ENCODE measurements at regions not wholly inside any gene's neighbourhood (a gene's known extent, or its start where the extent isn't known, plus 50 kb on each side); places are given as distances from the start of the nearest gene placed in this dataset.
"Not testable (repeated sequence)": the region's sequence is repeated elsewhere in the genome, so short reads cannot be mapped to it uniquely, and the experiment has no call there.

- H3K27ac Mint-ChIP-seq = no peak overlapping the region
Observed at GRCh38 chr10:57113545-57113944, 752.5 kb upstream of the ZWINT start.

GRCh38 chr10:57102236-57102635 is 741.2 kb upstream of the ZWINT start:
- ChIA-PET POLR2A (no interaction called here), CTCF (no interaction called here)
- Mint-ChIP-seq H3K4me3 (no peak overlapping the region), H3K27ac (no peak overlapping the region), H3K4me1 (no peaks in the 10 kb centered on the region), H3K9me3 (peaks cover 5% of the 10 kb centered on the region), H3K36me3 (ENCODE audit: low read depth) (no peaks in the 10 kb centered on the region), H3K27me3 (no peaks in the 10 kb centered on the region)
- no peak for DNase-seq

More at GRCh38 chr10:57113545-57113944, 752.5 kb upstream of the ZWINT start:
- Mint-ChIP-seq H3K4me3 (no peak overlapping the region), H3K27me3 (no peaks in the 10 kb centered on the region), H3K9me3 (peaks cover 2% of the 10 kb centered on the region), H3K4me1 (no peaks in the 10 kb centered on the region), H3K36me3 (ENCODE audit: low read depth) (no peaks in the 10 kb centered on the region)
- POLR2A ChIA-PET = no interaction called here
- DNase-seq = no peak
- CTCF ChIA-PET = no interaction called here

- no peaks in the 10 kb centered on the region for H3K4me1 Mint-ChIP-seq
- H3K4me3 Mint-ChIP-seq = no peak overlapping the region
- H3K27me3 Mint-ChIP-seq = no peaks in the 10 kb centered on the region
- peaks cover 6% of the 10 kb centered on the region for H3K9me3 Mint-ChIP-seq
- no peak overlapping the region for H3K27ac Mint-ChIP-seq
- H3K36me3 Mint-ChIP-seq (ENCODE audit: low read depth) = no peaks in the 10 kb centered on the region
- no peak for DNase-seq
- ChIA-PET POLR2A (no interaction called here), CTCF (no interaction called here)
Observed at GRCh38 chr10:57098146-57098545, 737.1 kb upstream of the ZWINT start.

- POLR2A ChIA-PET = no interaction called here
- CTCF ChIA-PET = no interaction called here
Observed at GRCh38 chr10:57096044-57096443, 735.0 kb upstream of the ZWINT start.

GRCh38 chr10:57094965-57095364 is 733.9 kb upstream of the ZWINT start:
- Mint-ChIP-seq H3K4me1 (no peaks in the 10 kb centered on the region), H3K36me3 (ENCODE audit: low read depth) (no peaks in the 10 kb centered on the region), H3K4me3 (no peak overlapping the region), H3K9me3 (peaks cover 5% of the 10 kb centered on the region), H3K27ac (no peak overlapping the region), H3K27me3 (no peaks in the 10 kb centered on the region)
- CTCF ChIA-PET = no interaction called here
- DNase-seq = no peak
- POLR2A ChIA-PET = no interaction called here

More at GRCh38 chr10:57096044-57096443, 735.0 kb upstream of the ZWINT start:
- H3K27me3 Mint-ChIP-seq = no peaks in the 10 kb centered on the region
- no peak for DNase-seq
- H3K36me3 Mint-ChIP-seq (ENCODE audit: low read depth) = no peaks in the 10 kb centered on the region
- peaks cover 5% of the 10 kb centered on the region for H3K9me3 Mint-ChIP-seq
- H3K4me3 Mint-ChIP-seq = no peak overlapping the region
- H3K4me1 Mint-ChIP-seq = no peaks in the 10 kb centered on the region
- H3K27ac Mint-ChIP-seq = no peak overlapping the region

- peaks cover 5% of the 10 kb centered on the region for H3K9me3 Mint-ChIP-seq
- CTCF ChIA-PET = no interaction called here
- H3K4me3 Mint-ChIP-seq = no peak overlapping the region
Observed at GRCh38 chr10:57094083-57094482, 733.0 kb upstream of the ZWINT start.

GRCh38 chr10:57053530-57053929 is 692.5 kb upstream of the ZWINT start:
- H3K4me3 Mint-ChIP-seq = no peak overlapping the region
- no peak for DNase-seq
- no peaks in the 10 kb centered on the region for H3K4me1 Mint-ChIP-seq
- H3K27me3 Mint-ChIP-seq = no peaks in the 10 kb centered on the region
- peaks cover 19% of the 10 kb centered on the region for H3K9me3 Mint-ChIP-seq
- POLR2A ChIA-PET = no interaction called here
- H3K36me3 Mint-ChIP-seq (ENCODE audit: low read depth) = no peaks in the 10 kb centered on the region
- H3K27ac Mint-ChIP-seq = no peak overlapping the region
- CTCF ChIA-PET = no interaction called here

More at GRCh38 chr10:57094083-57094482, 733.0 kb upstream of the ZWINT start:
- H3K4me1 Mint-ChIP-seq = no peaks in the 10 kb centered on the region
- no peaks in the 10 kb centered on the region for H3K36me3 Mint-ChIP-seq (ENCODE audit: low read depth)
- H3K27ac Mint-ChIP-seq = no peak overlapping the region
- no peaks in the 10 kb centered on the region for H3K27me3 Mint-ChIP-seq
- POLR2A ChIA-PET = no interaction called here
- DNase-seq = no peak

- Mint-ChIP-seq H3K4me3 (no peak overlapping the region), H3K27ac (no peak overlapping the region), H3K27me3 (no peaks in the 10 kb centered on the region), H3K4me1 (no peaks in the 10 kb centered on the region), H3K9me3 (peaks cover 10% of the 10 kb centered on the region), H3K36me3 (ENCODE audit: low read depth) (no peaks in the 10 kb centered on the region)
- CTCF ChIA-PET = no interaction called here
- DNase-seq = no peak
- POLR2A ChIA-PET = no interaction called here
Observed at GRCh38 chr10:57049096-57049495, 688.0 kb upstream of the ZWINT start.

GRCh38 chr10:57038531-57038930 is 677.5 kb upstream of the ZWINT start:
- no peak for DNase-seq
- Mint-ChIP-seq H3K36me3 (ENCODE audit: low read depth) (no peaks in the 10 kb centered on the region), H3K27me3 (no peaks in the 10 kb centered on the region), H3K9me3 (peaks cover 8% of the 10 kb centered on the region), H3K4me1 (no peaks in the 10 kb centered on the region), H3K27ac (no peak overlapping the region), H3K4me3 (no peak overlapping the region)
- ChIA-PET CTCF (no interaction called here), POLR2A (no interaction called here)

GRCh38 chr10:57035310-57035709 is 674.3 kb upstream of the ZWINT start:
- POLR2A ChIA-PET = no interaction called here
- no peaks in the 10 kb centered on the region for H3K27me3 Mint-ChIP-seq
- peaks cover 25% of the 10 kb centered on the region for H3K9me3 Mint-ChIP-seq
- no peaks in the 10 kb centered on the region for H3K4me1 Mint-ChIP-seq
- no peak overlapping the region for H3K27ac Mint-ChIP-seq
- no peak overlapping the region for H3K4me3 Mint-ChIP-seq
- no peak for DNase-seq
- no peaks in the 10 kb centered on the region for H3K36me3 Mint-ChIP-seq (ENCODE audit: low read depth)
- CTCF ChIA-PET = no interaction called here

GRCh38 chr10:57032301-57032700 is 671.2 kb upstream of the ZWINT start:
- POLR2A ChIA-PET; H3K27me3 Mint-ChIP-seq; CTCF ChIA-PET; H3K36me3 Mint-ChIP-seq (ENCODE audit: low read depth); H3K27ac Mint-ChIP-seq; H3K4me1 Mint-ChIP-seq; DNase-seq; H3K4me3 Mint-ChIP-seq: not testable (repeated sequence)
- peaks cover 25% of the 10 kb centered on the region for H3K9me3 Mint-ChIP-seq

GRCh38 chr10:57031346-57031745 is 670.3 kb upstream of the ZWINT start:
- Mint-ChIP-seq H3K27ac (no peak overlapping the region), H3K4me1 (no peaks in the 10 kb centered on the region), H3K27me3 (no peaks in the 10 kb centered on the region), H3K4me3 (no peak overlapping the region), H3K9me3 (peaks cover 23% of the 10 kb centered on the region), H3K36me3 (ENCODE audit: low read depth) (no peaks in the 10 kb centered on the region)
- ChIA-PET POLR2A (no interaction called here), CTCF (no interaction called here)
- no peak for DNase-seq

GRCh38 chr10:57026307-57026706 is 665.2 kb upstream of the ZWINT start:
- CTCF ChIA-PET = no interaction called here
- H3K36me3 Mint-ChIP-seq (ENCODE audit: low read depth) = no peaks in the 10 kb centered on the region
- no peak overlapping the region for H3K27ac Mint-ChIP-seq

GRCh38 chr10:57023626-57024025 is 662.6 kb upstream of the ZWINT start:
- CTCF ChIA-PET = no interaction called here
- Mint-ChIP-seq H3K27me3 (no peaks in the 10 kb centered on the region), H3K36me3 (ENCODE audit: low read depth) (no peaks in the 10 kb centered on the region), H3K4me3 (no peak overlapping the region), H3K27ac (no peak overlapping the region), H3K4me1 (no peaks in the 10 kb centered on the region), H3K9me3 (peaks cover 2% of the 10 kb centered on the region)
- DNase-seq = no peak
- POLR2A ChIA-PET = no interaction called here

More at GRCh38 chr10:57026307-57026706, 665.2 kb upstream of the ZWINT start:
- Mint-ChIP-seq H3K9me3 (peaks cover 11% of the 10 kb centered on the region), H3K4me3 (no peak overlapping the region), H3K4me1 (no peaks in the 10 kb centered on the region), H3K27me3 (no peaks in the 10 kb centered on the region)
- POLR2A ChIA-PET = no interaction called here
- no peak for DNase-seq

GRCh38 chr10:57018452-57018851 is 657.4 kb upstream of the ZWINT start:
- POLR2A ChIA-PET = no interaction called here
- H3K9me3 Mint-ChIP-seq = peaks cover 10% of the 10 kb centered on the region
- no peak overlapping the region for H3K27ac Mint-ChIP-seq

More at GRCh38 chr10:57018452-57018851, 657.4 kb upstream of the ZWINT start:
- H3K4me3 Mint-ChIP-seq = no peak overlapping the region
- no peaks in the 10 kb centered on the region for H3K4me1 Mint-ChIP-seq
- no peaks in the 10 kb centered on the region for H3K36me3 Mint-ChIP-seq (ENCODE audit: low read depth)
- CTCF ChIA-PET = no interaction called here
- no peaks in the 10 kb centered on the region for H3K27me3 Mint-ChIP-seq
- no peak for DNase-seq
